IMR-90 (cell line): ENCODE measurements at regions not wholly inside any gene's neighbourhood (a gene's known extent, or its start where the extent isn't known, plus 50 kb on each side); places are given as distances from the start of the nearest gene placed in this dataset.

ENCODE experiments used
- ATAC-seq: fragments of 200-7000 bp; cut with Tn5 transposase; 2 replicates; pipeline ENCODE4 v1.9.1; 2020; ENCODE audit warnings: low read depth, mild to moderate bottlenecking, moderate library complexity
- BruUV-seq: library from RNA; stranded (reverse); fragments of 400-500 nt; replicated peaks from 2 replicates; lab custom pipeline; 2021; lab: Mats Ljungman, UMichigan
- CTCF ChIA-PET: fragments of 300-600 bp; formaldehyde crosslinking; extraction: SDS; loops from one replicate; lab custom pipeline; 2021; ENCODE audit warnings: antibody characterized with exemption; lab: Yijun Ruan, JAX
- POLR2A ChIA-PET: fragments of 300-600 bp; sonication (Branson Sonifier 250); formaldehyde crosslinking; loops from one replicate; lab custom pipeline; 2022; ENCODE audit warnings: antibody characterized with exemption; ENCODE audit not compliant: unreplicated experiment; lab: Charles Lee
- DNase-seq: peaks from one replicate; pipeline ENCODE4 v3.0.0; 2013
- H2AFZ ChIP-seq: replicated peaks from 2 replicates; pipeline ENCODE3; 2013; ENCODE audit warnings: low read length, mild to moderate bottlenecking; ENCODE audit not compliant: poor library complexity
- H2AK5ac ChIP-seq: 2 replicates; pipeline ENCODE4 v1.6.1; 2013; ENCODE audit warnings: low read depth, low read length, inconsistent platforms
- H2AK9ac ChIP-seq: replicated peaks from 2 replicates; pipeline ENCODE3; 2013; ENCODE audit warnings: mild to moderate bottlenecking, low read depth, low read length, moderate library complexity; ENCODE audit not compliant: poor library complexity
- H2BK120ac ChIP-seq: 2 replicates; pipeline ENCODE4 v1.6.1; 2013; ENCODE audit warnings: low read depth, low read length, inconsistent platforms
- H2BK15ac ChIP-seq: 3 replicates; pipeline ENCODE4 v1.6.1; 2013; ENCODE audit warnings: low read depth, low read length, inconsistent platforms
- H2BK20ac ChIP-seq: 2 replicates; pipeline ENCODE4 v1.6.1; 2013; ENCODE audit warnings: low read depth, mild to moderate bottlenecking, inconsistent platforms, low read length, moderate library complexity
- H2BK5ac ChIP-seq: 2 replicates; pipeline ENCODE4 v1.6.1; 2013; ENCODE audit warnings: mild to moderate bottlenecking, low read depth, low read length, inconsistent platforms; ENCODE audit not compliant: poor library complexity, severe bottlenecking
- H3K14ac ChIP-seq: replicated peaks from 2 replicates; pipeline ENCODE4 v1.6.1; 2013; ENCODE audit warnings: low read depth, low read length, inconsistent platforms
- H3K18ac ChIP-seq: 2 replicates; pipeline ENCODE4 v1.6.1; 2013; ENCODE audit warnings: low read depth, low read length, control low read depth
- H3K23ac ChIP-seq: 2 replicates; pipeline ENCODE4 v1.6.1; 2013; ENCODE audit warnings: low read depth, low read length, inconsistent platforms
- H3K27ac ChIP-seq: 2 replicates; pipeline ENCODE4 v1.5.1; 2013; ENCODE audit warnings: mild to moderate bottlenecking, control low read depth, low read length; ENCODE audit not compliant: insufficient read depth
- H3K27me3 ChIP-seq: 2 replicates; pipeline ENCODE4 v1.6.1; 2013; ENCODE audit warnings: low read length; ENCODE audit not compliant: control insufficient read depth, insufficient read depth
- H3K36me3 ChIP-seq: 2 replicates; pipeline ENCODE4 v1.6.1; 2013; ENCODE audit warnings: low read length, mixed read lengths; ENCODE audit not compliant: control insufficient read depth, insufficient read depth
- H3K4ac ChIP-seq: 2 replicates; pipeline ENCODE4 v1.6.1; 2013; ENCODE audit warnings: low read depth, low read length, inconsistent platforms
- H3K4me1 ChIP-seq: 2 replicates; pipeline ENCODE4 v1.6.1; 2013; ENCODE audit warnings: low read length, mixed read lengths; ENCODE audit not compliant: control insufficient read depth, insufficient read depth
- H3K4me2 ChIP-seq: 2 replicates; pipeline ENCODE4 v1.6.1; 2013; ENCODE audit warnings: low read depth, mild to moderate bottlenecking, control low read depth, low read length, moderate library complexity
- H3K4me3 ChIP-seq: 2 replicates; pipeline ENCODE4 v1.5.1; 2013; ENCODE audit warnings: low read depth, mild to moderate bottlenecking, control low read depth, low read length, moderate library complexity; ENCODE audit not compliant: insufficient read depth
- H3K56ac ChIP-seq: 2 replicates; pipeline ENCODE4 v1.6.1; 2013; ENCODE audit warnings: low read length, inconsistent platforms; ENCODE audit not compliant: insufficient read depth; ENCODE audit errors: extremely low read depth
- H3K79me1 ChIP-seq, 2 experiments: 2 replicates each; pipeline ENCODE4 v1.6.1; 2013; ENCODE audit warnings: low read length in 2 of 2, inconsistent platforms in 1 of 2, low read depth in 1 of 2
- H3K9ac ChIP-seq: 2 replicates; pipeline ENCODE4 v1.6.1; 2013; ENCODE audit warnings: low read depth, low read length, control low read depth
- H3K9me1 ChIP-seq: 2 replicates; pipeline ENCODE4 v1.6.1; 2013; ENCODE audit warnings: low read length, inconsistent platforms; ENCODE audit not compliant: insufficient read depth
- H3K9me3 ChIP-seq: 2 replicates; pipeline ENCODE4 v1.6.1; 2013; ENCODE audit warnings: low read length; ENCODE audit not compliant: control insufficient read depth, insufficient read depth
- H4K20me1 ChIP-seq: 2 replicates; pipeline ENCODE4 v1.6.1; 2013; ENCODE audit warnings: low read length, inconsistent platforms; ENCODE audit not compliant: insufficient read depth
- H4K5ac ChIP-seq: 2 replicates; pipeline ENCODE4 v1.6.1; 2013; ENCODE audit warnings: mild to moderate bottlenecking, low read depth, low read length, control low read depth
- H4K8ac ChIP-seq, 2 experiments: 2 replicates each; pipeline ENCODE4 v1.6.1; 2013; ENCODE audit warnings: low read depth in 2 of 2, low read length in 2 of 2, control low read depth in 1 of 2, inconsistent platforms in 1 of 2
- H4K91ac ChIP-seq: 2 replicates; pipeline ENCODE4 v1.6.1; 2013; ENCODE audit warnings: low read depth, low read length, inconsistent platforms; ENCODE audit not compliant: insufficient read depth
- CEBPB ChIP-seq: IDR thresholded peaks from 2 replicates; pipeline ENCODE4 v1.6.1; 2012; ENCODE audit warnings: low read depth, low read length, improper control_type of control experiment
- MAFK ChIP-seq: IDR thresholded peaks from 2 replicates; pipeline ENCODE4 v1.6.1; 2012; ENCODE audit warnings: low read depth, low read length, improper control_type of control experiment
- MAZ ChIP-seq: IDR thresholded peaks from 2 replicates; pipeline ENCODE4 v1.6.1; 2012; ENCODE audit warnings: low read depth, mild to moderate bottlenecking, low read length, improper control_type of control experiment, moderate library complexity, borderline replicate concordance
- MXI1 ChIP-seq: IDR thresholded peaks from 2 replicates; pipeline ENCODE4 v1.6.1; 2012; ENCODE audit warnings: low read depth, mild to moderate bottlenecking, low read length, moderate library complexity, borderline replicate concordance
- NFE2L2 ChIP-seq: fragments of 150-350 bp; IDR thresholded peaks from 2 replicates; pipeline ENCODE4 v1.6.1; 2016; ENCODE audit warnings: low read depth, mild to moderate bottlenecking, low read length
- POLR2A ChIP-seq: IDR thresholded peaks from 2 replicates; pipeline ENCODE4 v1.6.1; 2012; ENCODE audit warnings: mild to moderate bottlenecking, low read depth, low read length
- RFX5 ChIP-seq: IDR thresholded peaks from 2 replicates; pipeline ENCODE4 v1.8.0; 2012; ENCODE audit warnings: low read depth, mild to moderate bottlenecking, low read length, moderate library complexity
- SMC3 ChIP-seq: fragments of 150-350 bp; IDR thresholded peaks from 2 replicates; pipeline ENCODE4 v1.6.1; 2016; ENCODE audit warnings: low read depth, mild to moderate bottlenecking, antibody characterized with exemption, low read length, moderate library complexity
- WGBS, 2 experiments: methylation state at CpG; one replicate each; pipeline versions ENCODE4 v1.1.5 to v1.1.7; 2013; ENCODE audit warnings: missing lambda C conversion rate in 2 of 2; ENCODE audit not compliant: insufficient read length in 1 of 2; ENCODE audit errors: extremely low coverage in 2 of 2; 5-methylcytosine and 5-hydroxymethylcytosine counted together
- dilution Hi-C: fragments of 300-500 bp; cut with HindIII; formaldehyde crosslinking; loops from one replicate; pipeline ENCODE4 v1.14.3; 2018; ENCODE audit warnings: low sequenced_read_pairs; ENCODE audit not compliant: unreplicated experiment
- in situ Hi-C: fragments of 300-500 bp; cut with MboI; formaldehyde crosslinking; loops from 3 replicates; pipeline ENCODE4 v1.14.3; 2019; ENCODE audit warnings: low sequenced_read_pairs, inconsistent platforms, mixed read lengths
- intact Hi-C: fragments of 100-400 bp; cut with micrococcal nuclease; formaldehyde crosslinking; loops from 2 replicates; pipeline ENCODE4 v1.10.0; 2022

- H3K27ac ChIP-seq = no peak overlapping the region
- POLR2A ChIA-PET = no interaction called here
- H3K9ac ChIP-seq = no peak overlapping the region
- no peak overlapping the region for H3K4me3 ChIP-seq
- no peak overlapping the region for H4K91ac ChIP-seq
- intact Hi-C loops (no loop called here), in situ Hi-C loops (no loop called here), dilution Hi-C loops (no loop called here)
- H3K56ac ChIP-seq = no peak overlapping the region
- TF ChIP-seq MXI1 (no peak), MAFK (no peak), SMC3 (no peak), POLR2A (no peak), MAZ (no peak), NFE2L2 (no peak), RFX5 (no peak), CEBPB (no peak)
- peaks cover 35% of the 10 kb centered on the region for H3K27me3 ChIP-seq
- WGBS, 2 experiments = no CpG with 5 or more reads among the region's 3 CpGs
- no peak overlapping the region for H2AK5ac ChIP-seq
- no peaks in the 10 kb centered on the region for H3K4me1 ChIP-seq
- no peak overlapping the region for H3K18ac ChIP-seq
- no peak overlapping the region for H4K5ac ChIP-seq
- H3K36me3 ChIP-seq = no peaks in the 10 kb centered on the region
- H2AFZ ChIP-seq = no peak overlapping the region
- H3K14ac ChIP-seq = no peak overlapping the region
- no peak overlapping the region for H2AK9ac ChIP-seq
- H2BK5ac ChIP-seq = no peak overlapping the region
- no peak overlapping the region for H3K4me2 ChIP-seq
- H3K23ac ChIP-seq = no peak overlapping the region
- H3K79me1 ChIP-seq = no peaks in the 10 kb centered on the region
- H2BK20ac ChIP-seq = no peak overlapping the region
- H3K4ac ChIP-seq = no peak overlapping the region
- H3K9me1 ChIP-seq = no peaks in the 10 kb centered on the region
- CTCF ChIA-PET = no interaction called here
- BruUV-seq = no TSS peak
- H4K8ac ChIP-seq = no peak overlapping the region
- H2BK120ac ChIP-seq = no peak overlapping the region
- ATAC-seq = no peak
- H2BK15ac ChIP-seq = no peak overlapping the region
- peaks cover 2% of the 10 kb centered on the region; the same call in 1 of the 2 replicates for H3K9me3 ChIP-seq
- no peaks in the 10 kb centered on the region for H4K20me1 ChIP-seq
- no peak for DNase-seq
These were observed 56.0 kb upstream of the TSPAN18 start for GRCh38 chr11:44670794-44671193.
